Activated T-helper 9 cell treated with anti-CD3 and anti-CD28 coated beads, Interleukin-2, amount 50 U/mL, for 16 hours (primary cell): ENCODE measurements at regions not wholly inside any gene's neighbourhood (a gene's known extent, or its start where the extent isn't known, plus 50 kb on each side); places are given as distances from the start of the nearest gene placed in this dataset.
"Not testable (repeated sequence)": the region's sequence is repeated elsewhere in the genome, so short reads cannot be mapped to it uniquely, and the experiment has no call there.

ENCODE experiments used
- DNase-seq: peaks from one replicate; pipeline ENCODE4 v3.0.0-alpha.2; 2020; ENCODE audit warnings: low read depth

DNA sequence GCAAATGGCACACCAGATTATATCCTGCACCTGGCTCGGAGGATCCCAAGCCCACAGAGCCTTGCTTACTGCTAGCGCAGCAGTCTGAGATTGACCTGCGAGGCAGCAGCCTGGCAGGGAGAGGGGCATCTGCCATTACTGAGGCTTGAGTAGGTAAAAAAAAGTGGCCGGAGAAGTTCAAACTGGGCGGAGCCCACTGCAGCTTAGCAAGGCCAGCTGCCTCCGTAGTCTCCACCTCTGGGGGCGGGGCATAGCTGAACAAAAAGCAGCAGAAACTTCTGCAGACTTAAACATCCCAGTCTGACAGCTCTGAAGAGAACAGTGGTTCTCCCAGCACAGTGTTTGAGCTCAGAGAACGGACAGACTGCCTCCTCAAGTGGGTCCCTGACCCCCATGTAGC, 85.4 kb upstream of the TMEM170B start:
- DNase-seq = not testable (repeated sequence)

DNA sequence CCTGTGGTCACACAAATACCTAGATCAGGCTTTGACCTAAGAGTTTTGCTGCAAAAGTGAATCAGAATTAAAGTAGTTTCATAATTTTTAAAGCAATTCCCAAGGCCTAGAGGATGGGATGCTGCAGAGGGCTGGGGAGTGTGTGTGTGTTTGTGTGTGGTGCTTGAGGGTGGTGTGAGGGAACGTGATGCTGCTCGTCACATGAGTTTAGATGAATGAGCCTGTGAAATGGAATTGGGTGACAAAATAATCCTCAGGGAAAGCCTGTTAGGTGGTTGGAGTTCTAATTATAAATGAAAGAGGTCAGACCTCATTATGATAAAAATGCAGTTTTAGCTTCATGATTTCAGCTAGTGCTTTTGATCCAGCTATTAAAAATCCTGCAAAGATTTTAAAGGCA, 87.5 kb upstream of the TMEM170B start:
- DNase-seq = no peak

DNA sequence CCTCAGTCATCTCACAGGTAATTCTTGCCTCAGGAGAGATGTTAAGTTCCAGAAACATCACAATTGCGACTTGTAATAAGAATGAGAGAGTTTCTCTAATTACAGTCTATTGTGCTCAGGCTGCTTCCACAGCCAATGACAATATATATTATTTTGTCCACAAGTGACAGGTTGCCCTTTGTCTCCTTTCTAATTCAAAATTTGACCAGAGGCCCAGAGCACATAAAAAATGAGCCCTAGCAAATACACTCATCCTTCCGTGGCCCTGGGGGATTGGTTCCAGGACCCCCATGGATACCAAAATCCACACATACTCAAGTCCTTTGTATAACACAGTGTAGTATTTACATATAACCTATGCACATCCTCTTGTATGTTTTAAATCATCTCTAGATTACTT, 88.1 kb upstream of the TMEM170B start:
- no peak for DNase-seq

DNA sequence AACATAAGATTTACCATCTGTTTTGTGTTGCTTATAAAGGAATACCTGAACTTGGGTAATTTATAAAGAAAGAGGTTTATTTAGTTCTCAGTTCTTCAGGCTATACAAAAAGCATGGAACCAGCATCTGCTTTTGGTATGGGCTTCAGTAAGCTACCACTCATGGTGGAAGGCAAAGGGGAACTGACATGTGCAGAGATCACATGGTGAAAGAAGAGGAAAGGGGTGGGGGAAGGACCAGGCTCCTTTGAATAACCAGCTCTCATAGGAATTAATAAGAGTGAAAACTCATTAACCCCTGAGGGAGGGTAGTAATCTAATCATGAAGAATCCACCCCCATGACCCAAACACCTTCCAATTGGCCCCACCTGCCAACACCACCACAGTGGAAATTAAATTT, 89.5 kb upstream of the TMEM170B start:
- no peak for DNase-seq

DNA sequence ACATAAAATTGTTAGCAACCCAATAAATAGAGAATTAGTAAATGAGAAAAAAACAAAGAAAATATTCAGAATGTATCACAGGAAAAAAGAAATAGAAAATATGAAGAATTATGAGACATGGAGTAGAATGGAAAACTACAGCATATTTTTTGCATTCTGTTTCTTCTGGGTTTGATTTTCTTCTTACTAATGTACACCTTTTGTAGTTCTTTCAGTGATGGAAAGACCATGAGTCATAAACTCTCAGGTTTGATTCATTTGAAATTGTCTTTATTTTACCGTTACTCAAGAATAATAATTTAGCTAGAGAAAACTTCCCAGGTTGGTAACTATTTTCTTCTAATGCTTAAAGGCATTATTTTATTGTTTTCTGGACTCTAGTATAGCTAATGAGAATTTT, 90.3 kb upstream of the TMEM170B start:
- no peak for DNase-seq

DNA sequence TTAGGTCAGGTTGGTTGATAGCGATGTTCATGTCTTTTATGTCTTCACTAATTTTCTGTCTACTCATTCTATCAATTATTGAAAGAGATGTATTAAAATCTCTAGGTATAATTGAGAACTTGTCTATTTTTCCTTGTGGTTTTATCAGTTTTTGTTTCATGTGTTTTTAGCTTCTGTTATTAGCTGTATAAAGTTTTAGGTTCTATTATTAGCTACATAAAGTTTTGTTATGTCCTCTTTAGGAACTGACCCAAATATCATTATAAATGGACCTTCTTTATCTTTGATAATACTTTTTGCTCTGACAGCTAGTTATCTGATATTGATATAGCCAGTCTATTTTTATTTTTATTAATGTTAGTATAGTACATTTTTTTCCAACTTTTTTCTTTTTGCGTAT, 92.4 kb upstream of the TMEM170B start:
- no peak for DNase-seq

DNA sequence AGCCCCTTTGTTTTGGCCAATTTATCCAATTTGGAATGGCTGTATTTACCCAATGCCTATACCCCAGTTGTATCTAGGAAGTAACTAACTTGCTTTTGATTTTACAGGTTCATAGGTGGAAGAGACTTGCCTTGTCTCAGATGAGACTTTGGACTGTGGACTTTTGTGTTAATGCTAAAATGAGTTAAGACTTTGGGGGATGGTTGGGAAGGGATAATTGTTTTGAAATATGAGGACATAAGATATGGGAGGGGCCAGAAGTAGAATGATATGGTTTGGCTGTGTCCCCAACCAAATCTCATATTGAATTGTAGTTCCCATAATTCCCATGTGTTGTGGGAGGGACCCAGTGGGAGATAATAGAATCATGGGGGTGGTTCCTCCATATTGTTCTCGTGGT, 94.4 kb upstream of the TMEM170B start:
- not testable (repeated sequence) for DNase-seq

DNA sequence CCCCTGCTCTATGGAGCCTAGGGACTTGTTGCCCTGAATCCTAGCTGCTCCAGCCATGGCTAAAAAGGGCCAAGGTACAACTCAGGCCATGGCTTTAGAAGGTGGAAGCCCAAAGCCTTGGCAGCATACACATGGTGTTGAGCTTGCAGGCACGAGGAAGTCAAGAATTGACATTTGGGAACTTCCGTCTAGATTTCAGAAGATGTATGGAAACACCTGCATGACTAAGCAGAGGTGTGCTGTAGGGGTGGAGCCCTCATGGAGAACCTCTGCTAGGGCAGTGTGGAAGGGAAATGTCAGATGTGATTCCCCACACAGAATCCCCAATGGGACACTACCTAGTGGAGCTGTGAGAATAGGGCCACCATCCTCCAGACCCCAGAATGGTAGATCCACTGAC, 95.1 kb upstream of the TMEM170B start:
- DNase-seq = no peak

DNA sequence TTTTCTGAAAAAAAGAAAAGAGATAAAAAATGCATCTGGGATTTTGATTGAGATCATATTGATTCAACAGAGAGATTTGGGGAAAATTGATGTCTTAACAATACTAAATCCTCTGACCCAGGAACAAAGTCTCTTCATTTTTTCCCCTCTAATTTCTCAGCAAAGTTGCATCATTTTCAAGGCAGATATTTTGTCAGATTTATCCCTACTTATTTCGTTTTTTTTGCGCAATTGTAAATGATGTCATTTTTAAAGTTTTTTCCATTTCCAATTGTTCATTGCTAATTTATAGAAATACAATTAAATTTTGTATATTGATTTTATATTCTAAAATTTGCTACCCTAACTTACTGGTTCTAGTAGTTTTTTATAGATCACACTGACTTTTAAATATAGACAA, 97.7 kb upstream of the TMEM170B start:
- no peak for DNase-seq

DNA sequence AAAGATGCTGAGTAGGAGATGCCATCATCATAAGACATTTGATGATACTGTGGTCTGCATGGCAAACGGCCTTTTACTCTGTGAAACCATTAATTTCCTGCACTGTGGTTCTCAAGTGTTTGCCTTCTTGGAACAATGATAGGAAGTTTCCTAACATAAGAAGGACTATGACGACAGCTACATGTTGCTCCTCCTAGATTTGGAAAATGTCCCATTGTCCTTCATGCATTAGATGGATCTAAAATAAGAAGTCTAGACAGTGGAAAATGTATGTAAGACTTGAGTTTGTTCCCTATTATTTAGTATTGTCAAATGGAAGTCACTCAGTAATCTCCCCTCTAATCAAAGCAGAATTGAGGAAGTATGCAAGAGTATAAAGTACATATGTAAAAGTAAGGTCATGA, 98.5 kb upstream of the TMEM170B start:
- no peak for DNase-seq

DNA sequence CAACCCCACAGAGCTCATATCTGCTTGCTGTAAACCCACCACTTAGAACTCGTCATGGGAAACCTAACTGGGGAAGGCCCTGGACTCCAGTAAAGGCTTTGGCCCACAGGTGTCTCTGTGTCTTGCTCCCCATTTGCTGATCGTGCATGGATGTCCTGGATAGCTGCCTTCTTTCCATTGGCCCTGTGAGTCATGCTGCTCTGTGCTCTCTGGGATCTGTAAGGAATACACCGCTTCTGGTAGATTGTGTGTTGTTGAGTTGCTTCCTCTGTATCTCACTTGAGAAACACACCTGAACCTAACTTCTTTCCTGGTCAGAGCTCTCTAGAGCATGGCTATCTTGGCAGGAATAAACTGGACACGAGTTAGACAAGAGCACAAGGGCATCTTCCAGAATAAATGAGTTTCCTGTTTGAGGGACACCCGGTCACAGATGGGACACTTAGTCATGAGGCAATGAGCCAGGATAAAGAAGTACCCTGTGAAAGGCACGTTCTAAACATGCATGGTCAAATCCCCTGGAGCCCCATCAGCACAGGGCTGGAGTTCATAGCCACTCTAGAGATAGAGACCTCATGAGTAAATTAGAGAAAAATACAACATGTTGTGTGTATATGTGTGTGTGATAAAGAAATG, 99.6 kb upstream of the TMEM170B start:
- no peak for DNase-seq

DNA sequence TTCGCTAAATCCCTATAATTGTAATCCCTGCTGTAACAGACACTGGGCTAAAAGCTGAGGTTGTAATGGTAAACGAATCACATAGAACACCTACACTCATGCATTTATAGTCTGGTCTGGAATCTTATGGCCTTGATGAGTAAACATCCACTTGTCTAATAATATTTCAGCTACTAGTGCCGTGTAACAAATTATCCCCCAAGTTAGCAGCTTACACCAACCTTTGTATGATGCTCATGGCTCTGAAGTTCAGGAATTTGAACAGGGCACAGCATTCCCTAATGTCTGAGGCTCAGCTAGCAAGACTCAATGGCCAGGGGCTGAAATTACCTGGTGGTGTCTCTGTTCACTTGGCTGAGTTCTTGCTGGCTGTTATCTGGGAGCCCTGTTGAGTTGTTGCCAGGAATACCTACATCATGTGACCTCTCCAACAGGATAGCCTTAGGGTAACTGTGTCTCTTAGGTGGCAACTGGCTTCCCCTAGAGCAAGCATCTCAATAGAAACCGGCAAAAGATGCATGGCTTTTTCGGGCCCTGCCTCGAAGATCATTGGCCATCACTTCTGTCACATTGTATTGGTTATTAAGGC, 100.9 kb upstream of the TMEM170B start:
- no peak for DNase-seq

DNA sequence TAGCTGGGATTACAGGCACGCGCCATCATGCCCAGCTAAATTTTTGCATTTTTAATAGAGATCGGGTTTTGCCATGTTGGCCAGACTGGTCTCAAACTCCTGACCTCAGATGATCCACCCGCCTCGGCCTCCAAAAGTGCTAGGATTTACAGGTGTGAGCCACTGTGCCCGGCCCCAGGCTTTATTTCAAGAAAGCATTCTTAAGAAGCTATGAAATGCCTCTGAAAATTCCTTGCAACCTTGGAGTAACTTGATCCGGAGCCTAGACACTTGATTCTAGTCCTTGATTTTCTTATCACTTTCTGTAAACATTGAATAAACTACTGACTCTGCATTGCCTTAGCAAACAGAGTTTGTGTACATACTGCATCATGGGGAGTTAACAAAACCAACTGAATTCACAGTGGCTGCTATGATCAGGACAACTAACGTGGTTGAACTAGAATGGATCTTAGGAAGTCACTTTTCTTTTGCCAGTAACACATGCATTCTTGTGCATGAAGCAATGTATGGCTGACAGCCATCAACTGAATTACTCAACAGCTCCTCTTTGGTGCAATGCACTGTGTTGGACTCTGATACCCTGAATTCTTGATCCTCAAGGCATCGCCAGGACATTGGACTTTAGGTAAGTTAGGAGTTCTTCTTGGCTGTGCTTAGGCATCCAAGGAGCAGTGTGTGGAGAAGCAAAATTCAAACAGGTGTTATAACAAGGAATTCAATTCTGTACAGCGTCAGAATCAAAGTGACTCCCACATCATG, 102.8 kb upstream of the TMEM170B start:
- DNase-seq = no peak

DNA sequence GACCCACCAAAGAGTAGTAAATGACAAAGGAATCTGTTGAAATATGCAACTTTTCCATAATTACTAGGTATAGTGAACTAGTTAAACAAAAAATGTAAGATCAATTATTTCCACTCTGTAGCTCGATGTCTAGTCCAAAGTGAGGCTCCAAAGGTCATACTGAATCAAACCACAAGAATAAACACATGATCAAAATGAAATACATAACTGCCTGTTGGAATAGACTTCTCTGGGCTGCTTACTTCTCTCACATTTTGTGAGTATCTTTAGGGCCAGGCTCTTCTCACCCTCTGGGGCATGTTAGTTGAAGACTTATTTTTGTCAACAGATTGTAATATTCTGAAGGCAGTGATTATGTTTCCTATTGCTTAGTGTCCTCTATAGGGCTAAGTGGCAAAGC, 103.7 kb upstream of the TMEM170B start:
- DNase-seq = no peak

DNA sequence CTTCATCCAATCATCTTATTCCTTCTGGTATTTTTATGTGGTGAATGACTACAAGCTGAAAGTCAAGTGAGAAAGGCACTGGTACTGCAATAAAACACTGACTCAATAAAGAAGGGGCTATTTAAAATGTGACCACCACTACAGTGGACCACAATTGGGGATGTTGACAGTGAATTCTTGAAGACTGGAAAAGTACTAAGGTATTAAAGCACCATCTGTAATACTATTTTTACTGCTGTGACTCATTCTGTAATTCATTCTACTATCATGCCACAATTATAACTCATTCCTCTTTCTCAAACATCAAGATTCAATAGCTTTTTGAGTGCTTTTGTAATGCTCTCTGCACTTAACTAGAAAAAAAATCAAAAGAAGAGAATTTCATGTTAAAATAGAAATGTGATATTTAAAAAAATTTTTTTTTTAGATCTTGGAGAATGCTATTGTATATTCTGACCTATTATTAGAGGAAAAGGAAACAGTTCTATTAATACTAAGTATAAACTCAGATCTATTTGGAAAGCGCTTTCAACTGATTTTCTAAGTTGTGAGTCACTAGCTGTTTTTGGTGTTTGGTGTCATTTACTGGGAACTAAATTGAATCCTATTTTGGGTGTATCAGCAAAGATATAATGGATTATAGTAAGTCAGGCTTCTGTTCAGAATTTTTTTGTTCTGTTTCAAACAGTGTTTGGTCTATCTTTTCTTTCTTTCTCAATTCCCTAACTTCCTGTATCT, 104.7 kb upstream of the TMEM170B start:
- no peak for DNase-seq

DNA sequence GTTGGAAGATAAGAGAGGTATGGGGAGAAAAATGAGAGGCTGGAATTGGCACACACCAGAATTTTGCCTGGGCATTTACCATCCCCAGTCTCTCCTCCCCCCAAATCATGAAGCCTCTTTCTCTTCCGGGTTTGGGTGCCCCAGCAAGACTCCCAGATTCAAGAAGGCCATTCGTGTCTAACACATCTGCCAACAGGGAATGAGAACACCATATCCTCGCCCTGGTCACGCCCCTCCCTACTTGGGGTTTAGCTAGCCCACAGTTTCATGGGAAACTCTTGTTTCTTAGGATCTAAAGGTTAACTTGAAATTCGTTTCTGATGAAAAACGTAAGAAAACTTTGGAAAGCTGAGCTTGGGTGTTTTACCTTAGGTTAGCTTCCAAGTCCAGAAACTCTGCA, 105.5 kb upstream of the TMEM170B start:
- no peak for DNase-seq

DNA sequence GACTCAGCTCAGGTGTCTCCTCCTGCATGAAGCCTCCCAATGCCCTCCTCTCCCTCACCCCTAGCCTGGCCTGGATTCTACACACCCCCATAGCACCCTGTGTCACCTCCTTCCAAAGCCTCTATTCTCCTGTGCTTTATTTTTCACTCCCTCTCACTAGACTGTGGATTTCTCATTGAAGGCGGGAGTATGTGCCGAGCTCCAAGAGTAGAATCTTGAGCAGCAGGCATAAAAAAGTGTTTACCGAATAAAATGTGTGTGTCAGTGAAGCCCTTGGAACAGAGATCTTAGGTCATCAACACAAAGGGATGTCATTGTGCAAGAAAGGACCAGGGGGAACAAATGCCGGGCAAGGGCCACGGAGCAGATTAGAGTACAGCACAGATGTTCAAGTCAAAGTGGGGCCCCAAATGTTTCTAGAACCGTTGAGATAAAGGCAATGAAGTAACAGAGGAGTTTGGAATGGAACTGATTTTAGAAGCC, 106.1 kb upstream of the TMEM170B start:
- DNase-seq = no peak

DNA sequence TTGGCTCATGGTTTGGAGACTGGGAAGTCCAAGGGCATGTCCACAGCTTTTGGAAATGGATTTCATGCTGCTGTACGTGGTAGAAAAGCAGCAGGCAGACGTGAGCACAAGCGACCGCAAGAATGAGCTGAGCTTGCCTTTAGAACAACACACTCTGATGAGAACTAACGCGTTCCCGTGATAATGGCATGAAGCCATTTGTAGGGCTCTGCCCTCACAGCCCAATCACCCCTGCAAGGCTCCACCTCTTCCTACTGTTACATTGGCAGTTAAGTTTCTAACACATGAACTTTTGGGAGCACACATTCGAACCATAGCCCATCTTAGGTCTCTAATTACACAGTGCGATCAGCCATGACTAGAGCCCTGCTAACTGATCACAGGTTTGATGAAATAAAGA, 107.5 kb upstream of the TMEM170B start:
- no peak for DNase-seq

DNA sequence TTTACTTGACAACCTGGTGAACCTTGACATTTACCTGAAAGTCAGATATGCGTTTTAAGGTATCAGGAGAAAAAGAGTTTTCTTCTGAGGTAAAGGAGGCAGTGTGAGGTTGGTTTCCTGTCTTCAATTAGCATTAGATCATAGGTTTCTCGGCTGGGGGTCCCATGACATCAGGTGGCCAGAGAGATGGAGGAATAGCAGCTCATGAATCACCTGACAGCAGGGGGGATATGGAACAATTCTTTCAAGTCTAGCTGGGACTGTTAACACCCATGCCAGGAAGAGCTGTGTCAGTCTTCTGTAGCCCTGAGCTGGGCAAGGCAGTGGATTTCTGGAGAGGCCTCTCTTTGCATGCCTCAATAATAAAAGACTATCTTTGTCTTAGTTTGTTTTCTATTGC, 108.0 kb upstream of the TMEM170B start:
- no peak for DNase-seq

DNA sequence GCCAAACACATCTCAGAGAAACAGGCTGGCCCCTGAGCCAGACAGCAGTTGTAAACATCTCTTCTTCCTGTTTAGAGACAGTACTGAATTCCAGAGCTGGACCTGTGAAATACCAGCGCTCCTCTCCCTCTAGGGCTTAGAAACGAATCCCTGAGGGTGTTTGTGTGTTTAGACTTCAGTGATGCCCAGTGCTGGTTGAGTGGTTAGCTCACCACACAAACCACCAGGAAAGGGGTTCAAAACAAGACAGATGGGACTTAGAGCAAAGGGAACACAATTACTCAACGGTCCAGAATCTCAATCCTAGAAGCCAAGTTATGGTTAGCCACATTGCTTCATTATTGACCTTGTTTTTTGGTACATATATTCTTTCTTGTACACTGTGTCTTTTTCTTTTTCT, 108.7 kb upstream of the TMEM170B start:
- DNase-seq = no peak

DNA sequence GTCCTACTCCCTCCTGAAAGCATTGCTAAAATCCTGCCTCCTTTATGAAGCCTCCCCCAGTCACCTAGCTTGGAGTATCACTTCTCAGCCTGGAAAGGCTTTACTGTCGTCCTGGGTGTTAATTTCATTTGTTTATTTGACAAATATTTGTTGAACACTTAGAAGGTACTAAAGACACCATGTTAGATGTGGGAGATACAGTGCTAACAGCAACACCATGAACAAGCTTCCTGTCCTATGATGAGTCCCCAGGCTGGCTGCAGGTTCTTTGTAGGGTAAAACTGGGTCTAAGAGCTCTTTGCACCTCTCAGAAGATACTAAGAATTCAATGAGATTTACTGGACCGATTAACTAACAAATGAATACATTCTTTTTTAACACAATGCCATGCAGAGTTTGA, 109.2 kb upstream of the TMEM170B start:
- no peak for DNase-seq

DNA sequence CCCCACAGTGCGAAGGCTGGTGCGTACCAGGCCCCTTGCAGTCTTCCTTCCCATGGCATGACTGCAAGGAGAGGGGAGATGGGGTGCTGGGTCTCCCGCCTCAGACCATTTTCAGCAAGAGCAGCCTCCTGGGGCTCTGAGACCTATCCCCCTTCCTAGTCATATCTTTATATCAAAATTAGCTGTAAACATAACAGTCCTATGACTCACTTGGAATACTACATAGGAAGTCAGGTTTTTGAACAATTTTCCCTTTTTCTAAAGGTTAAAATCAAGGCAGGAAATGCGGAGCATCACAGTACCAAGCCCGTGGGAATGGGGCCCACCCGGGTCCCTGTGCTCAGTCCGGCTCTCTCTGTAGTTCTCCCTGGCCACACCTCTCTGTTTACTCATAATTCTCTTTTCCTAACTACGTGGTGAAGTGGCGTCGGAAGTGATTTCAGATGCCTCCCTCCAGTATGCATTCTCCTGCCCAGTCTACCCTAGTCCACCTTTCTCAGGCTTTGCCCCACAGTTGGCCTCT, 109.8 kb upstream of the TMEM170B start:
- DNase-seq = no peak
